ENCODE measurements at regions not wholly inside any gene's neighbourhood (a gene's known extent, or its start where the extent isn't known, plus 50 kb on each side); places are given as distances from the start of the nearest gene placed in this dataset.

DNA sequence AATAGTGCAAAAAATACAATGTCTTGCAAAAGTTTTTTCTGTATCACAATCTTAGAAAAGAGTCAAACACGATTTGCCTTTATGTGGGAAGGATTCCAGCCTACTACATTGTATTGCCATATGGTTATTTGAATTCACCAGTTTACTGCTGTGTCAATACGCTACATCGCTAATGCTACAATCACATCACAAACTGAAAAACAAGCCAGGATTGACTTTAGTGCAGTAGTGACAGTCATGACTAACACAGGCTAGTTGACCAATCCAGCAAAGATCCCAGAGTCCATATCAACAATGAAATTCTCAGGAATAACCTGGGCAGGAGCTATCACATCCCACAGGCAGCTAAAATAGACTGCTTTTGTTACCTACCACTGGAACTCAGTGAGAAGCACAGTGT, 67.0 kb downstream of the IL12A start:
- TF ChIP-seq, protein P1, sequence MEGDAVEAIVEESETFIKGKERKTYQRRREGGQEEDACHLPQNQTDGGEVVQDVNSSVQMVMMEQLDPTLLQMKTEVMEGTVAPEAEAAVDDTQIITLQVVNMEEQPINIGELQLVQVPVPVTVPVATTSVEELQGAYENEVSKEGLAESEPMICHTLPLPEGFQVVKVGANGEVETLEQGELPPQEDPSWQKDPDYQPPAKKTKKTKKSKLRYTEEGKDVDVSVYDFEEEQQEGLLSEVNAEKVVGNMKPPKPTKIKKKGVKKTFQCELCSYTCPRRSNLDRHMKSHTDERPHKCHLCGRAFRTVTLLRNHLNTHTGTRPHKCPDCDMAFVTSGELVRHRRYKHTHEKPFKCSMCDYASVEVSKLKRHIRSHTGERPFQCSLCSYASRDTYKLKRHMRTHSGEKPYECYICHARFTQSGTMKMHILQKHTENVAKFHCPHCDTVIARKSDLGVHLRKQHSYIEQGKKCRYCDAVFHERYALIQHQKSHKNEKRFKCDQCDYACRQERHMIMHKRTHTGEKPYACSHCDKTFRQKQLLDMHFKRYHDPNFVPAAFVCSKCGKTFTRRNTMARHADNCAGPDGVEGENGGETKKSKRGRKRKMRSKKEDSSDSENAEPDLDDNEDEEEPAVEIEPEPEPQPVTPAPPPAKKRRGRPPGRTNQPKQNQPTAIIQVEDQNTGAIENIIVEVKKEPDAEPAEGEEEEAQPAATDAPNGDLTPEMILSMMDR (conservative IDR thresholded peaks at IDR 0.05; ENCODE audit: control insufficient read depth, insufficient read depth, low read depth, low read length): no peak
- no peak for DNase-seq (ENCODE audit: low read depth)
- no peak overlapping the region for H3K4me3 ChIP-seq (ENCODE audit: control insufficient read depth, low read depth, low read length)

DNA sequence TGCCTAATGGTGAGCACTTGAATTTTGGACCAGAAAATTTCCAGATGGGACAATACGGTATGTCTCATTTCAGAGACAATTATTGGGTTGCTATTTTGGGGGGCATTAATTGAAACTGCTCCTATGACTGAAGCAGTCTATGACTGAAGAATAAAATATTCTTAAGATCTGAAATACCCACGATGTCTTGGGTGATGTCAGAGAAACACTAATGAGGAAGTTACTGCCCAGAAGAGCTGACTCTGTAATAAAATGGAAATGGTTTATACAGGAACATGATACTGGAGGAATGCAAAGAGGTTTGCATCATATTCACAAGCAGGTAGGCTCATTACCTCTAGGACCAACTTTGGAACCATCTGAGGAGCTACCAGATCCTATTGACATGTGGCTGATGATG, 68.7 kb downstream of the IL12A start:
- DNase-seq (ENCODE audit: low read depth): no peak
- no peak overlapping the region for H3K4me3 ChIP-seq (ENCODE audit: control insufficient read depth, low read depth, low read length)
- TF ChIP-seq, protein P1 (conservative IDR thresholded peaks at IDR 0.05; ENCODE audit: control insufficient read depth, insufficient read depth, low read depth, low read length): no peak

- no peak overlapping the region for H3K4me3 ChIP-seq (ENCODE audit: control insufficient read depth, low read depth, low read length)
- TF ChIP-seq, protein P1 (conservative IDR thresholded peaks at IDR 0.05; ENCODE audit: control insufficient read depth, insufficient read depth, low read depth, low read length): no peak
- DNase-seq (ENCODE audit: low read depth): no peak
Measured at GRCh38 chr3:160060409-160061027, 71.9 kb downstream of the IL12A start.

DNA sequence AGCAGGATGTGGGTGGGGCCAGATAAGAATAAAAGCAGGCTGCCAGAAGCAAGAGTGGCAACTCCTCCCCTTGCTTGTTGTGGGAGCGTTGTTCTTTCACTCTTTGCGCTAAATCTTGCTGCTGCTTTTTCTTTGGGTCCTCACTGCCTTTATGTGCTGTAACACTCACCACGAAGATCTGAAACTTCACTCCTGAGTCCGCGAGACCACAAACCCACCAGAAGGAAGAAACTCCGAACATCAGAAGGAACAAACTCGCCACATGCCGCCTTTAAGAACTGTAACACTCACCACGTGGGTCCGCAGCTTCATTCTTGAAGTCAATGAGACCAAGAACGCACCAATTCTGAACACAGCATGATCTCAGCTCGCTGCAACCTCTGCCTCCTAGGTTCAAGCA, 72.9 kb downstream of the IL12A start:
- H3K4me3 ChIP-seq (ENCODE audit: control insufficient read depth, low read depth, low read length): no peak overlapping the region
- TF ChIP-seq, protein P1 (conservative IDR thresholded peaks at IDR 0.05; ENCODE audit: control insufficient read depth, insufficient read depth, low read depth, low read length): no peak
- no peak for DNase-seq (ENCODE audit: low read depth)

DNA sequence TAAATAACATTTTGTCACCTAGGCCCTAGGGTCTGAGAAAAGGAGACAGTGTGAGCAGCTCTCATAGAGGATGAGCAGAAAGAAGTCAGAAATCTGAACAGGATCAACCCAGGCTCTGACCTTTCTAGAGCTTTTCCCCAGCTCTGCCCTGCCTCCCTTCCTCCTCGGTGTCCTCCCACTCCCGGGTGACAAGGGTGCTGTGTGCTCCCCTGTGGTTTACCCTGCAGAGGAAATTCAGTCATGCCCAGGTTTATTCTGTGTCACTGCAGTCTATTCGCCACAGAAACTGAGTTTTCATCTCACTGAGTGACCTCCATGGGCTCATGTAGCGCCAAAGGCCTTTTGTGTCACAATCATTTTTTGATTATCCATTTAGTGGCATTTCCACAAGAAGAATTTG, 76.6 kb downstream of the IL12A start:
- H3K4me3 ChIP-seq (ENCODE audit: control insufficient read depth, low read depth, low read length): no peak overlapping the region
- TF ChIP-seq, protein P1 (conservative IDR thresholded peaks at IDR 0.05; ENCODE audit: control insufficient read depth, insufficient read depth, low read depth, low read length): no peak
- no peak for DNase-seq (ENCODE audit: low read depth)

- no peak for DNase-seq (ENCODE audit: low read depth)
- TF ChIP-seq, protein P1 (conservative IDR thresholded peaks at IDR 0.05; ENCODE audit: control insufficient read depth, insufficient read depth, low read depth, low read length): no peak
- no peak overlapping the region for H3K4me3 ChIP-seq (ENCODE audit: control insufficient read depth, low read depth, low read length)
Measured at GRCh38 chr3:160065786-160066185, 77.2 kb downstream of the IL12A start.

GRCh38 chr3:160069986-160070385, 81.4 kb downstream of the IL12A start:
- no peak overlapping the region for H3K4me3 ChIP-seq (ENCODE audit: control insufficient read depth, low read depth, low read length)
- no peak for DNase-seq (ENCODE audit: low read depth)
- TF ChIP-seq, protein P1 (conservative IDR thresholded peaks at IDR 0.05; ENCODE audit: control insufficient read depth, insufficient read depth, low read depth, low read length): no peak

Measured in fibroblast of mammary gland (primary cell).